Gastrocnemius medialis (tissue), 4 donors: ENCODE measurements at regions not wholly inside any gene's neighbourhood (a gene's known extent, or its start where the extent isn't known, plus 50 kb on each side); places are given as distances from the start of the nearest gene placed in this dataset.

Source experiments
- ATAC-seq, 2 donors: fragments of 150-250 bp; one replicate each; pipeline ENCODE4 v1.9.1; 2016
- DNase-seq, 2 donors: peaks; one replicate each; pipeline ENCODE4 v3.0.0-alpha.2; 2019
- H3K27ac ChIP-seq, 4 donors: fragments of 200-600 bp; sonication (generic); 1 replicate in 1 of 4; 2 replicates in 3 of 4; pipeline ENCODE4 v1.5.1; 2016 to 2018; ENCODE audit warnings: mild to moderate bottlenecking in 2 of 4, moderate library complexity in 1 of 4
- H3K27me3 ChIP-seq, 3 donors: fragments of 200-600 bp; sonication (generic) in 2 of 3; 1 replicate in 1 of 3; 2 replicates in 2 of 3; pipeline versions ENCODE4 v1.5.1 to v1.6.0; 2016 to 2019; ENCODE audit warnings: mild to moderate bottlenecking in 1 of 3, moderate library complexity in 1 of 3
- H3K36me3 ChIP-seq, 2 donors: fragments of 200-600 bp; sonication (generic) in 1 of 2; one replicate each; pipeline ENCODE4 v1.5.1; 2017 to 2018
- H3K4me1 ChIP-seq, 2 donors: fragments of 200-600 bp; sonication (generic) in 1 of 2; one replicate each; pipeline ENCODE4 v1.5.1; 2016 to 2017; ENCODE audit warnings: mild to moderate bottlenecking in 2 of 2
- H3K4me3 ChIP-seq, 4 donors: fragments of 200-600 bp; sonication (generic) in 3 of 4; 1 replicate in 1 of 4; 2 replicates in 3 of 4; pipeline ENCODE4 v1.5.1; 2016 to 2019; ENCODE audit warnings: mild to moderate bottlenecking in 2 of 4
- H3K9me3 ChIP-seq, 3 donors: fragments of 200-600 bp; sonication (generic) in 2 of 3; 1 replicate in 1 of 3; 2 replicates in 2 of 3; pipeline ENCODE4 v1.5.1; 2016 to 2019
- CTCF ChIP-seq, 5 experiments: fragments of 450-650 bp in 3 of 5; fragments of 200-600 bp in 2 of 5; sonication (generic) in 2 of 5; IDR thresholded peaks in 4 of 5; conservative IDR thresholded peaks in 1 of 5; 1 replicate in 4 of 5; 2 replicates in 1 of 5; pipeline ENCODE4 v1.5.1; 2016 to 2019; ENCODE audit warnings: antibody characterized with exemption in 5 of 5, mild to moderate bottlenecking in 3 of 5, moderate library complexity in 3 of 5
- POLR2A ChIP-seq, 2 donors: fragments of 450-650 bp; IDR thresholded peaks; one replicate each; pipeline ENCODE4 v1.6.1; 2017; ENCODE audit warnings: antibody characterized with exemption in 2 of 2, mild to moderate bottlenecking in 2 of 2, moderate library complexity in 2 of 2
- in situ Hi-C, 4 donors: fragments of 200-750 bp; cut with MboI; loops; one replicate each; pipeline versions ENCODE4 v1.15.0 to v1.8.0; 2017; ENCODE audit warnings: low sequenced_read_pairs in 4 of 4
- intact Hi-C: fragments of 100-400 bp; cut with DNase I; formaldehyde crosslinking; loops from one replicate; pipeline ENCODE4 v1.15.1; 2023; ENCODE audit warnings: low total_unique reads

GRCh38 chr7:106394526-106394925 lies 109.7 kb upstream of the NAMPT start:
- TF ChIP-seq CTCF (IDR thresholded peaks at IDR 0.05 in 4 of 5, conservative IDR thresholded peaks at IDR 0.05 in 1 of 5), result no peak
- TF ChIP-seq POLR2A (IDR thresholded peaks at IDR 0.05), result no peak
- in situ Hi-C loops (no loop called here), intact Hi-C loops (no loop called here)
- ATAC-seq, result no peak
- Histone ChIP-seq H3K4me1 (no peaks in the 10 kb centered on the region), H3K27me3 (no peaks in the 10 kb centered on the region), H3K4me3 (no peak overlapping the region), H3K36me3 (no peaks in the 10 kb centered on the region), H3K27ac (no peak overlapping the region), H3K9me3 (no peaks in the 10 kb centered on the region)
- no peak for DNase-seq

- H3K4me3 ChIP-seq, result no peak overlapping the region
- ATAC-seq (no peak), DNase-seq (no peak)
- H3K27ac ChIP-seq, result no peak overlapping the region
- H3K27me3 ChIP-seq, result no peaks in the 10 kb centered on the region
- no peaks in the 10 kb centered on the region for H3K36me3 ChIP-seq
- in situ Hi-C loops (no loop called here), intact Hi-C loops (no loop called here)
- no peaks in the 10 kb centered on the region for H3K9me3 ChIP-seq
- no peaks in the 10 kb centered on the region for H3K4me1 ChIP-seq
- TF ChIP-seq CTCF (IDR thresholded peaks at IDR 0.05 in 4 of 5, conservative IDR thresholded peaks at IDR 0.05 in 1 of 5) (no peak), POLR2A (IDR thresholded peaks at IDR 0.05) (no peak)
Observed at GRCh38 chr7:106393564-106394251, 108.9 kb upstream of the NAMPT start.

- ATAC-seq (no peak), DNase-seq (no peak)
- TF ChIP-seq POLR2A (IDR thresholded peaks at IDR 0.05), result no peak
- no peak for TF ChIP-seq CTCF (IDR thresholded peaks at IDR 0.05 in 4 of 5, conservative IDR thresholded peaks at IDR 0.05 in 1 of 5)
- Histone ChIP-seq H3K27me3 (no peaks in the 10 kb centered on the region), H3K9me3 (no peaks in the 10 kb centered on the region), H3K36me3 (no peaks in the 10 kb centered on the region), H3K27ac (no peak overlapping the region), H3K4me1 (no peaks in the 10 kb centered on the region), H3K4me3 (no peak overlapping the region)
- in situ Hi-C loops, result no loop called here
- intact Hi-C loops, result no loop called here
Observed at GRCh38 chr7:106392590-106392989, 107.8 kb upstream of the NAMPT start.

GRCh38 chr7:106392144-106392543 lies 107.4 kb upstream of the NAMPT start:
- H3K9me3 ChIP-seq, result no peaks in the 10 kb centered on the region
- in situ Hi-C loops, result no loop called here
- DNase-seq (no peak), ATAC-seq (no peak)
- no peak overlapping the region for H3K27ac ChIP-seq
- TF ChIP-seq CTCF (IDR thresholded peaks at IDR 0.05 in 4 of 5, conservative IDR thresholded peaks at IDR 0.05 in 1 of 5) (no peak), POLR2A (IDR thresholded peaks at IDR 0.05) (no peak)
- H3K4me1 ChIP-seq, result no peaks in the 10 kb centered on the region
- no peaks in the 10 kb centered on the region for H3K36me3 ChIP-seq
- intact Hi-C loops, result no loop called here
- no peaks in the 10 kb centered on the region for H3K27me3 ChIP-seq
- H3K4me3 ChIP-seq, result no peak overlapping the region

- ATAC-seq (no peak), DNase-seq (no peak)
- H3K27ac ChIP-seq, result no peak overlapping the region
- TF ChIP-seq CTCF (IDR thresholded peaks at IDR 0.05 in 4 of 5, conservative IDR thresholded peaks at IDR 0.05 in 1 of 5) (no peak), POLR2A (IDR thresholded peaks at IDR 0.05) (no peak)
- intact Hi-C loops (no loop called here), in situ Hi-C loops (no loop called here)
- H3K4me1 ChIP-seq, result no peaks in the 10 kb centered on the region
- H3K36me3 ChIP-seq, result no peaks in the 10 kb centered on the region
- no peaks in the 10 kb centered on the region for H3K9me3 ChIP-seq
- no peaks in the 10 kb centered on the region for H3K27me3 ChIP-seq
- H3K4me3 ChIP-seq, result no peak overlapping the region
Observed at GRCh38 chr7:106386958-106387357, 102.2 kb upstream of the NAMPT start.
